ENCODE measurements at regions not wholly inside any gene's neighbourhood (a gene's known extent, or its start where the extent isn't known, plus 50 kb on each side); places are given as distances from the start of the nearest gene placed in this dataset.

- H3K4me3 ChIP-seq (ENCODE audit: low read length in 2 of 2), result no peak overlapping the region
- no peaks in the 10 kb centered on the region for H3K27me3 ChIP-seq (ENCODE audit: control insufficient read depth in 2 of 2, insufficient read depth in 1 of 2, low read length in 1 of 2)
- no peak for DNase-seq (ENCODE audit: low read depth in 6 of 9, low spot score in 9 of 9)
- no peaks in the 10 kb centered on the region for H3K36me3 ChIP-seq (ENCODE audit: control insufficient read depth in 2 of 2, insufficient read depth in 2 of 2, low read length in 1 of 2)
- H3K9me3 ChIP-seq (ENCODE audit: control insufficient read depth in 2 of 2, insufficient read depth in 1 of 2, low read length in 1 of 2), result peaks cover 0 to 10% of the 10 kb centered on the region in 2 donors
- no peaks in the 10 kb centered on the region for H3K4me1 ChIP-seq (ENCODE audit: control insufficient read depth in 2 of 2, insufficient read depth in 2 of 2, low read length in 2 of 2)
- no peak overlapping the region for H3K27ac ChIP-seq (ENCODE audit: low read depth in 1 of 2, low read length in 1 of 2)
Observed at GRCh38 chr1:238833919-238834318, 552.4 kb upstream of the CHRM3 start.

GRCh38 chr1:238832106-238832505 is 554.3 kb upstream of the CHRM3 start:
- H3K27me3 ChIP-seq (ENCODE audit: control insufficient read depth in 2 of 2, insufficient read depth in 1 of 2, low read length in 1 of 2), result no peaks in the 10 kb centered on the region
- WGBS, result 95% methylated on average over 1 of the region's 1 CpG
- no peak for DNase-seq (ENCODE audit: low read depth in 6 of 9, low spot score in 9 of 9)
- peaks cover 0 to 10% of the 10 kb centered on the region in 2 donors for H3K9me3 ChIP-seq (ENCODE audit: control insufficient read depth in 2 of 2, insufficient read depth in 1 of 2, low read length in 1 of 2)
- H3K36me3 ChIP-seq (ENCODE audit: control insufficient read depth in 2 of 2, insufficient read depth in 2 of 2, low read length in 1 of 2), result no peaks in the 10 kb centered on the region
- no peaks in the 10 kb centered on the region for H3K4me1 ChIP-seq (ENCODE audit: control insufficient read depth in 2 of 2, insufficient read depth in 2 of 2, low read length in 2 of 2)
- no peak overlapping the region for H3K4me3 ChIP-seq (ENCODE audit: low read length in 2 of 2)
- no peak overlapping the region for H3K27ac ChIP-seq (ENCODE audit: low read depth in 1 of 2, low read length in 1 of 2)

GRCh38 chr1:238830036-238830611 is 556.2 kb upstream of the CHRM3 start:
- no peak overlapping the region for H3K27ac ChIP-seq (ENCODE audit: low read depth in 1 of 2, low read length in 1 of 2)
- no peak for DNase-seq (ENCODE audit: low read depth in 6 of 9, low spot score in 9 of 9)
- WGBS, result 89% methylated on average over 3 of the region's 3 CpGs
- H3K36me3 ChIP-seq (ENCODE audit: control insufficient read depth in 2 of 2, insufficient read depth in 2 of 2, low read length in 1 of 2), result no peaks in the 10 kb centered on the region
- no peaks in the 10 kb centered on the region for H3K27me3 ChIP-seq (ENCODE audit: control insufficient read depth in 2 of 2, insufficient read depth in 1 of 2, low read length in 1 of 2)
- H3K4me1 ChIP-seq (ENCODE audit: control insufficient read depth in 2 of 2, insufficient read depth in 2 of 2, low read length in 2 of 2), result no peaks in the 10 kb centered on the region
- H3K4me3 ChIP-seq (ENCODE audit: low read length in 2 of 2), result no peak overlapping the region
- H3K9me3 ChIP-seq (ENCODE audit: control insufficient read depth in 2 of 2, insufficient read depth in 1 of 2, low read length in 1 of 2), result peaks cover 0 to 10% of the 10 kb centered on the region in 2 donors

DNA sequence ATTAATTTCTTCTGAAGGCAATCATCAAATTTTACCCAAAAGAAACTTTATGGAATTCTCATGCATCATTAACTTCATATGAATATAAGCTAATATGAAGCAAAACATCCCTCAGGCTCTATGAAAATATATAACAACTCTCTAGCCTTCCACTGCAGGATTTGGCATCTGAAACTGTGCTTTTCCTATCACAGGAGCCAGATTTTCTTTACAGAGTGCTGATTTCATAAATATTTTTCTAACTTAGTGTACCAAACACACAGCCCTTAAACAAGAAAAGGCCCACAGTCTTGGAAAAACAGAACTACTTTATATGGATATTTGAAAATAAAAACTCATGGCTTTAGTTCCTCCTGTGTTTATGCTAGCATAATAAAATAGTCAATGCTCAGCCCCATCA is 559.5 kb upstream of the CHRM3 start:
- Histone ChIP-seq H3K9me3 (ENCODE audit: control insufficient read depth in 2 of 2, insufficient read depth in 1 of 2, low read length in 1 of 2) (peaks cover 0 to 3% of the 10 kb centered on the region in 2 donors), H3K27ac (ENCODE audit: low read depth in 1 of 2, low read length in 1 of 2) (no peak overlapping the region)
- DNase-seq (ENCODE audit: low read depth in 6 of 9, low spot score in 9 of 9), result no peak

GRCh38 chr1:238823416-238823815 is 563.0 kb upstream of the CHRM3 start:
- no peak for DNase-seq (ENCODE audit: low read depth in 6 of 9, low spot score in 9 of 9)
- Histone ChIP-seq H3K4me1 (ENCODE audit: control insufficient read depth in 2 of 2, insufficient read depth in 2 of 2, low read length in 2 of 2) (no peaks in the 10 kb centered on the region), H3K27ac (ENCODE audit: low read depth in 1 of 2, low read length in 1 of 2) (no peak overlapping the region), H3K9me3 (ENCODE audit: control insufficient read depth in 2 of 2, insufficient read depth in 1 of 2, low read length in 1 of 2) (peaks cover 0 to 4% of the 10 kb centered on the region in 2 donors), H3K36me3 (ENCODE audit: control insufficient read depth in 2 of 2, insufficient read depth in 2 of 2, low read length in 1 of 2) (no peaks in the 10 kb centered on the region), H3K27me3 (ENCODE audit: control insufficient read depth in 2 of 2, insufficient read depth in 1 of 2, low read length in 1 of 2) (no peaks in the 10 kb centered on the region), H3K4me3 (ENCODE audit: low read length in 2 of 2) (no peak overlapping the region)

More for the DNA sequence above, 559.5 kb upstream of the CHRM3 start:
- Histone ChIP-seq H3K4me1 (ENCODE audit: control insufficient read depth in 2 of 2, insufficient read depth in 2 of 2, low read length in 2 of 2) (no peaks in the 10 kb centered on the region), H3K27me3 (ENCODE audit: control insufficient read depth in 2 of 2, insufficient read depth in 1 of 2, low read length in 1 of 2) (no peaks in the 10 kb centered on the region), H3K36me3 (ENCODE audit: control insufficient read depth in 2 of 2, insufficient read depth in 2 of 2, low read length in 1 of 2) (no peaks in the 10 kb centered on the region), H3K4me3 (ENCODE audit: low read length in 2 of 2) (no peak overlapping the region)

DNA sequence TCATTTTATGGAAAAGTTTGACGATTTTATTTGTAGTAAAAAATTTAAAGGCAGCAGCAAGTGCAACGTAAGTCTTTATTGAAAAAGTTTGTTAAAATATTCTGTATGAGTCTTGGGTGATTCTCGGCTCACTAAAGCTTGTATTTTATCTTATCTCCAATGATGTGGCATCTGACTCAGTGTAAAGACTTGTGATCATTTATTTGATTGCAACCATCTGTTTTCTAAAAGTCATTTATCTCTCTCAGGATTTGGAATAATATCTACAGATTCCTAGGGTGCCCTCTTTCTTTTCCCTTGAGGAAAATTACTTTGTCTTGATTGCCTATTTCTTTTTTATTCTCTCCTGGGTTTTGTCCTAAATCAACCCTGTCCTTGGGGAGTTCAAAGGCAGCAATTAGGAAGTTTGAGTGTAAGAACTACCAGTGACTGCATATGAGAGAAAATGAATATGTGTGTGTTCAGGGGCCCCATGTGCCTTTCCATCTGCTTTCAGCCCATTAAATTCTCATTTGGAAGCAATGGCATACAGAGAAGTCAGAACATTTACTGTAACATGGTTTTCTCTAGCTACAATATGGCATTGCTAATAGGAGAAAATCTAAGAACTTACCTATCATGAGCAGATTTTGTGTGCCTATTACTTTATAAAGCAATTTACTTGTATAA is 575.0 kb upstream of the CHRM3 start:
- no peaks in the 10 kb centered on the region for H3K27me3 ChIP-seq (ENCODE audit: control insufficient read depth in 2 of 2, insufficient read depth in 1 of 2, low read length in 1 of 2)
- no peak overlapping the region for H3K27ac ChIP-seq (ENCODE audit: low read depth in 1 of 2, low read length in 1 of 2)
- no peaks in the 10 kb centered on the region for H3K9me3 ChIP-seq (ENCODE audit: control insufficient read depth in 2 of 2, insufficient read depth in 1 of 2, low read length in 1 of 2)
- no peak overlapping the region for H3K4me3 ChIP-seq (ENCODE audit: low read length in 2 of 2)
- no peaks in the 10 kb centered on the region for H3K4me1 ChIP-seq (ENCODE audit: control insufficient read depth in 2 of 2, insufficient read depth in 2 of 2, low read length in 2 of 2)
- DNase-seq (ENCODE audit: low read depth in 6 of 9, low spot score in 9 of 9), result no peak
- no peaks in the 10 kb centered on the region for H3K36me3 ChIP-seq (ENCODE audit: control insufficient read depth in 2 of 2, insufficient read depth in 2 of 2, low read length in 1 of 2)
- 95% methylated on average over 3 of the region's 3 CpGs for WGBS

- no peak for DNase-seq (ENCODE audit: low read depth in 6 of 9, low spot score in 9 of 9)
- peaks cover 0 to 3% of the 10 kb centered on the region in 2 donors for H3K9me3 ChIP-seq (ENCODE audit: control insufficient read depth in 2 of 2, insufficient read depth in 1 of 2, low read length in 1 of 2)
- no peaks in the 10 kb centered on the region for H3K27me3 ChIP-seq (ENCODE audit: control insufficient read depth in 2 of 2, insufficient read depth in 1 of 2, low read length in 1 of 2)
- WGBS, result 95% methylated on average over 4 of the region's 4 CpGs
- no peaks in the 10 kb centered on the region for H3K36me3 ChIP-seq (ENCODE audit: control insufficient read depth in 2 of 2, insufficient read depth in 2 of 2, low read length in 1 of 2)
- no peak overlapping the region for H3K4me3 ChIP-seq (ENCODE audit: low read length in 2 of 2)
- no peaks in the 10 kb centered on the region for H3K4me1 ChIP-seq (ENCODE audit: control insufficient read depth in 2 of 2, insufficient read depth in 2 of 2, low read length in 2 of 2)
- no peak overlapping the region for H3K27ac ChIP-seq (ENCODE audit: low read depth in 1 of 2, low read length in 1 of 2)
Observed at GRCh38 chr1:238790882-238791281, 595.5 kb upstream of the CHRM3 start.

DNA sequence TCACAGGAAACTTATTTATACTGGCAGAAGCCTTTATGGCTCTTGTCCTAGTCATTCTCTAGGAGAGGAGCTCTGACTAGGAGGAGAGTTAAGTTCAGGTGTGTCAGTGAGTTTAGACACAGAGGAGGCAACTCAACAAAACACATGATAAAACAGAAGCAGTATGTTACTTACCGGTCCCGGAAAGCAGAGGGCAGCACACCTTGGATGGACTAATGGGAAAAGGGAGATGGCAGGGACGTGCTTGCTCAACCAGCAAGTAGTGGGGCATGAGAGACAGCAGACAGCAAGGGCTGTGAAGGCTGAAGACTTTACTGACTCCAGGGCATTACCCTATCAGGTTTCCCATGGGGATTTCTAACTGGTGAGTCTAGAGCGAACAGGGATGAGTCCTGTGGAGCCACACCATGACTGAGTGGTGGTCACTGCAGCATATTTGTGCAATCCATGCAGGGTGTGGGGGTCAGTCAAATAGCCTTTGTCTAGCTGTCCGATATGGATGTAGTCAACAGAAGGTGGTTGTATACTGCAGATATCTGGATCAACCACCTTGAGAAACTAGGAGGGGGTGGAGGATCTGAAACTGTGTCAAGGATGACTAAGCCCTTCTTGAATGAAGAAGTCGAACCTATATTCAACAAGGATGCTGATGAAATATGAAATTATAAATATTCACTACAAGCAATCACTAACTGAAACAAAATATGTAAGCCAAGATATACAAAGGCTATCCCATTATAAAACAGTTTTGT is 596.3 kb upstream of the CHRM3 start:
- Histone ChIP-seq H3K36me3 (ENCODE audit: control insufficient read depth in 2 of 2, insufficient read depth in 2 of 2, low read length in 1 of 2) (no peaks in the 10 kb centered on the region), H3K27ac (ENCODE audit: low read depth in 1 of 2, low read length in 1 of 2) (no peak overlapping the region), H3K27me3 (ENCODE audit: control insufficient read depth in 2 of 2, insufficient read depth in 1 of 2, low read length in 1 of 2) (no peaks in the 10 kb centered on the region), H3K4me1 (ENCODE audit: control insufficient read depth in 2 of 2, insufficient read depth in 2 of 2, low read length in 2 of 2) (no peaks in the 10 kb centered on the region), H3K4me3 (ENCODE audit: low read length in 2 of 2) (no peak overlapping the region), H3K9me3 (ENCODE audit: control insufficient read depth in 2 of 2, insufficient read depth in 1 of 2, low read length in 1 of 2) (peaks cover 0 to 3% of the 10 kb centered on the region in 2 donors)
- 91% methylated on average over 6 of the region's 6 CpGs for WGBS
- no peak for DNase-seq (ENCODE audit: low read depth in 6 of 9, low spot score in 9 of 9)

GRCh38 chr1:238787471-238787870 is 598.9 kb upstream of the CHRM3 start:
- Histone ChIP-seq H3K4me1 (ENCODE audit: control insufficient read depth in 2 of 2, insufficient read depth in 2 of 2, low read length in 2 of 2) (no peaks in the 10 kb centered on the region), H3K27me3 (ENCODE audit: control insufficient read depth in 2 of 2, insufficient read depth in 1 of 2, low read length in 1 of 2) (no peaks in the 10 kb centered on the region), H3K9me3 (ENCODE audit: control insufficient read depth in 2 of 2, insufficient read depth in 1 of 2, low read length in 1 of 2) (peaks cover 0 to 3% of the 10 kb centered on the region in 2 donors), H3K36me3 (ENCODE audit: control insufficient read depth in 2 of 2, insufficient read depth in 2 of 2, low read length in 1 of 2) (no peaks in the 10 kb centered on the region), H3K27ac (ENCODE audit: low read depth in 1 of 2, low read length in 1 of 2) (no peak overlapping the region), H3K4me3 (ENCODE audit: low read length in 2 of 2) (no peak overlapping the region)
- DNase-seq (ENCODE audit: low read depth in 6 of 9, low spot score in 9 of 9), result no peak
- WGBS, result 82% methylated on average over 5 of the region's 5 CpGs

Data from thymus (tissue), 11 donors.